Activated B cell treated with CpG ODN at 0.5 μM for 24 hours (primary cell): ENCODE measurements at regions not wholly inside any gene's neighbourhood (a gene's known extent, or its start where the extent isn't known, plus 50 kb on each side); places are given as distances from the start of the nearest gene placed in this dataset.
"Not testable (repeated sequence)": the region's sequence is repeated elsewhere in the genome, so short reads cannot be mapped to it uniquely, and the experiment has no call there.

Source experiments
- ATAC-seq: fragments of 200-7000 bp; cut with Tn5 transposase; one replicate; pipeline ENCODE4 v1.10.0; 2021; ENCODE audit warnings: low read depth, mild to moderate bottlenecking, moderate library complexity
- CTCF ChIA-PET: fragments of 350-600 bp; sonication (Branson Sonifier 250); formaldehyde crosslinking; loops from one replicate; lab custom pipeline; 2021; ENCODE audit warnings: antibody characterized with exemption; lab: Charles Lee
- POLR2A ChIA-PET: fragments of 350-600 bp; sonication (Branson Sonifier 250); formaldehyde crosslinking; loops from one replicate; lab custom pipeline; 2021; ENCODE audit warnings: antibody characterized with exemption; lab: Charles Lee
- DNase-seq: peaks from one replicate; pipeline ENCODE4 v3.0.0; 2022
- H3K27ac Mint-ChIP-seq: one replicate; pipeline ENCODE4 v1.8.0; 2020; ENCODE audit warnings: mixed read lengths
- H3K27me3 Mint-ChIP-seq: one replicate; pipeline ENCODE4 v1.8.0; 2021; ENCODE audit warnings: mixed read lengths
- H3K36me3 Mint-ChIP-seq: one replicate; pipeline ENCODE4 v1.8.0; 2021; ENCODE audit warnings: low read depth, mixed read lengths
- H3K4me1 Mint-ChIP-seq: one replicate; pipeline ENCODE4 v1.8.0; 2021; ENCODE audit warnings: mixed read lengths
- H3K4me3 Mint-ChIP-seq: one replicate; pipeline ENCODE4 v1.8.0; 2020; ENCODE audit warnings: mild to moderate bottlenecking, mixed read lengths
- H3K9me3 Mint-ChIP-seq: one replicate; pipeline ENCODE4 v1.8.0; 2020; ENCODE audit warnings: mixed read lengths
- CTCF ChIP-seq: fragments of 200-600 bp; IDR thresholded peaks from one replicate; pipeline ENCODE4 v1.8.0; 2022; ENCODE audit warnings: antibody characterized with exemption, mild to moderate bottlenecking
- intact Hi-C: fragments of 100-400 bp; cut with micrococcal nuclease; formaldehyde crosslinking; loops from one replicate; pipeline ENCODE4 v1.15.1; 2024

DNA sequence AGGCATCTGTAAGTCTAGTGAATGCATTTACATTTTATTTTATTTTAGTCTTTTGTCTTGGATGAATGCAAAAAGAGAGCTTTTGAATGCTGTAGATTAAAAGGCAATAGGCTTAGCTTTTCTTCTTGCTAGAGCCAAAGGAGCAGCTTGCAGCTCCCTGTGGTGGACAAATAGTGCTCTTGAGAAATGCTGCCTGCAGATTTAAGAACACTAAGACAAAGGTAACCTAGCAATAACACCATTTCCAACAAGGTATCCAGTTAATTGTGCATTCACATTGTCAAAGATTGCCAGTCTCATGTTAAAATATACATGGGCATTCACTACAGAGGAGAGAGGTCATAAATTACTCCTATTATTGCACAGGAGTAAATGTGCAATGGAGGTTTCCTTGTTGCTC lies 859.2 kb upstream of the PRKX start:
- no peak for ATAC-seq

DNA sequence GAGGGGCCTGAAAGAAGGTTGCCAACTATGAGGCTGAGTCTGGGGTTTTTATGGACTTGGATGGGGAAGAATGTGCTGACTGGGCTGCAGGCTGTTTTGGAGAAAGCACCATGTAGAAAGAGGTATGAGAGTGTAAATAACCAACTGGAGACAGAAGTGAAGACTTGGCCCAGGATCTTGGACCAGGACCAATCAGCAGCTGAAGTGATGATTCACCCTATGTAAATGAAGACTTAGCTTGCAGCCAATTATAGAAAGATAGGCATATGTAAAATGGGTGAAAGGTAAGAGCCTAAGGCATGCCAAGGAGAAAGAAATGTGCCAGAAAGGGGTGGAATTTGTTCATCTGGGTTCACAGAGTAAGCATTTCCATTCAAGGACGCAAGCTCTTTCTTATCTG lies 856.7 kb upstream of the PRKX start:
- no peaks in the 10 kb centered on the region for H3K27me3 Mint-ChIP-seq
- intact Hi-C loops: no loop called here
- H3K36me3 Mint-ChIP-seq: no peaks in the 10 kb centered on the region
- H3K4me1 Mint-ChIP-seq: no peaks in the 10 kb centered on the region
- ChIA-PET CTCF (no interaction called here), POLR2A (no interaction called here)
- no peak overlapping the region for H3K4me3 Mint-ChIP-seq
- ATAC-seq (no peak), DNase-seq (no peak)
- no peak overlapping the region for H3K27ac Mint-ChIP-seq
- TF ChIP-seq CTCF: no peak
- peaks cover 6% of the 10 kb centered on the region for H3K9me3 Mint-ChIP-seq

More for the DNA sequence above, 859.2 kb upstream of the PRKX start:
- intact Hi-C loops: no loop called here
- no peaks in the 10 kb centered on the region for H3K36me3 Mint-ChIP-seq
- ChIA-PET POLR2A (no interaction called here), CTCF (no interaction called here)
- DNase-seq: no peak
- no peaks in the 10 kb centered on the region for H3K4me1 Mint-ChIP-seq
- H3K4me3 Mint-ChIP-seq: no peak overlapping the region
- no peak for TF ChIP-seq CTCF
- H3K9me3 Mint-ChIP-seq: peaks cover 6% of the 10 kb centered on the region
- no peaks in the 10 kb centered on the region for H3K27me3 Mint-ChIP-seq
- no peak overlapping the region for H3K27ac Mint-ChIP-seq

- H3K4me1 Mint-ChIP-seq: no peaks in the 10 kb centered on the region
Observed at GRCh38 chrX:4560192-4560591, 846.7 kb upstream of the PRKX start.

DNA sequence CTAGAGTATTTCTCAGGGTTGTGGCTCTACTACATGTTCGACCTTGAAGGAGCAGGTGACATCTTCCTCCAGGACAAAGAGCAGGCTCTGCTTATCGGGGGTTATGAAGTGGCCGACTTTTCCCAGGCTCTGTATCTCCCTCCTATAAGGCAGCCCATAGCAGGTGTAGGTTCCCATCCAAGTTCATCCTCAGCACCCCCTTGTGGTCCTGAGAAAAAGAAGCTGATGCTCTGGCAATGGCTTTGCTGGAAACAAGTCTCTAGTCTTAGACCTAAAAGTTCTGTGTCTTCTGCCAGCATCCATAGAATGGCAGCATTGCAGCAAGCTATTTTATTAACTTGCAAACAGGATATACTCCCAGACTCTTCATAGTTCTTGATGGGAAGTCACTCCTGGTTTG lies 836.6 kb upstream of the PRKX start:
- Mint-ChIP-seq H3K36me3 (no peaks in the 10 kb centered on the region), H3K9me3 (no peaks in the 10 kb centered on the region), H3K4me1 (no peaks in the 10 kb centered on the region), H3K4me3 (no peak overlapping the region), H3K27ac (no peak overlapping the region), H3K27me3 (no peaks in the 10 kb centered on the region)
- no peak for DNase-seq
- ChIA-PET POLR2A (no interaction called here), CTCF (no interaction called here)
- TF ChIP-seq CTCF: no peak
- no peak for ATAC-seq
- intact Hi-C loops: no loop called here

More at GRCh38 chrX:4560192-4560591, 846.7 kb upstream of the PRKX start:
- CTCF ChIA-PET: no interaction called here
- DNase-seq (no peak), ATAC-seq (no peak)
- TF ChIP-seq CTCF: no peak
- Mint-ChIP-seq H3K4me3 (no peak overlapping the region), H3K9me3 (no peaks in the 10 kb centered on the region), H3K36me3 (no peaks in the 10 kb centered on the region), H3K27me3 (no peaks in the 10 kb centered on the region), H3K27ac (no peak overlapping the region)
- intact Hi-C loops: no loop called here
- POLR2A ChIA-PET: no interaction called here

DNA sequence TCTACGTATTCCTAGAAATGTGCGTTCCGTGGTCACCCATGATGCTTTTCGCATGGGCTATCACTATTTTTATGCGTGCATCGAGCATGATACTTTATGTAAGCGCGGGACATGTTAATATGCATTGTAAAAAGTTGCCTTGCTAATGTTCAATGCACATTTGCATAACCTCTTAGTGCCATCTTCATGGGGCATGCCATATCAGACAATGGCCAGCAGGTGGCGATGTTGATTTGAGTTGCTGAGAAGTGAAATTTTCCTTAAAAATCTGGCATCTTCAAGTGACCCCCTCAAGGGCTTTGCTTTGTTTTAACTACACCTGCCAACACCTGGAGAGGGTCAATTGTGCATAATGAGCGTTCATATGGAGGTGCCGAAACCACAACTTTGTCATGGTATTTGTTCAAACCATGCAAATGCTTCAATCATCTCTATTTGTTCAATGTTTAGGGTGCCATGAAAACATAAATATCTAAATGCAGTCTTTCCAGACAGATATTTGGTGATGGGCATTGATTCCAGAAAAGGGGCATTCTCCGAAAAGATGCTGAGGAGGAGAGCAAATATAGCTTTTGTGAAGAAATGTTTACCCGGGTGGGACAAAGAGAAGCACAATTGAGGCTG lies 833.9 kb upstream of the PRKX start:
- H3K4me1 Mint-ChIP-seq: no peaks in the 10 kb centered on the region
- TF ChIP-seq CTCF: peak; percentile 39
- H3K27me3 Mint-ChIP-seq: no peaks in the 10 kb centered on the region
- H3K9me3 Mint-ChIP-seq: no peaks in the 10 kb centered on the region
- intact Hi-C loops: no loop called here
- no peak overlapping the region for H3K27ac Mint-ChIP-seq
- no peaks in the 10 kb centered on the region for H3K36me3 Mint-ChIP-seq
- ATAC-seq: no peak
- ChIA-PET CTCF (no interaction called here), POLR2A (no interaction called here)
- DNase-seq: no peak
- no peak overlapping the region for H3K4me3 Mint-ChIP-seq

GRCh38 chrX:4546178-4546577 lies 832.7 kb upstream of the PRKX start:
- H3K36me3 Mint-ChIP-seq, H3K27ac Mint-ChIP-seq, H3K27me3 Mint-ChIP-seq, H3K4me1 Mint-ChIP-seq, DNase-seq, intact Hi-C loops, H3K4me3 Mint-ChIP-seq, POLR2A ChIA-PET, ATAC-seq, H3K9me3 Mint-ChIP-seq: not testable (repeated sequence)
- CTCF ChIA-PET: interaction anchor here (1.0 kb wide), 1 partner anchor 566 kb away, joined by 3 read pairs; no protein-coding TSS in a partner anchor
